Fibroblast of lung (primary cell): ENCODE measurements at regions not wholly inside any gene's neighbourhood (a gene's known extent, or its start where the extent isn't known, plus 50 kb on each side); places are given as distances from the start of the nearest gene placed in this dataset.

Source experiments
- EZH2 ChIP-seq: IDR thresholded peaks from 2 replicates; pipeline ENCODE4 v1.5.1; 2012; ENCODE audit warnings: low read length, control low read depth, mild to moderate bottlenecking; ENCODE audit errors: missing control alignments
- TF ChIP-seq, protein P1 (sequence below), 2 donors: IDR thresholded peaks in 1 of 2; conservative IDR thresholded peaks in 1 of 2; 1 replicate in 1 of 2; 2 replicates in 1 of 2; pipeline ENCODE4 v1.5.1; 2011 to 2012; ENCODE audit warnings: low read length in 2 of 2, control low read depth in 1 of 2, inconsistent platforms in 1 of 2, low read depth in 1 of 2, mild to moderate bottlenecking in 1 of 2

DNA sequence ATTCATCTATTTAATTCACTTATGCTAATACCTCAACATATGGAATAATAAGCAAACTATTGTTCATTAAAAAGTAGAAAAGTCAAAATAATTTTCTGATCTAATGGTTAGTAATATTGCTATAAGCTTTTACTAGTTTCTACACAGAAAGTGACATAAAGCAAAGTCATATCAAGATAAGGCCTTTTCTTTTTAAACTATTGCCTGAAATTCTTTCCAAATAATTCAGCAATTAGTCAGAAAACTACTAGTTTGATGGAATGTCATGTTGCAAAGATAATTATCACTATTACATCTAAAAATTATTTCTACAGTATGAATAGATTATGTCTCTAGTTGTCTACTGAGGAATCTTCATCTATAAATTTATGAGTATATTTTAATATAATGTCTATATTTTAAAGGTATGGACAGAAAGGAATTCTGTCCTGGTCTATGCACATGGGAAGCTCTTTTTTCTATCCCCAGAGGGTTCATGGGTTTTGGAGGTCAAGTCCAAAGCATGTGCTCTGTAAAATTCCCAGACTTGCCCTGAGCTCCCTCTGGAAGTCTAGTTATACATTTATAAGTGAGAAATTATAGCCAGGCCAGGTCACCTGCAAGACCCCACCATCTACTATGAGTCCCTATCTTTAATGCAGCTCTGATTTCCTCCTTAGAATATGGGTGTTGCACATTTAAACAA lies 84.6 kb upstream of the DPYD start:
- TF ChIP-seq, protein P1, sequence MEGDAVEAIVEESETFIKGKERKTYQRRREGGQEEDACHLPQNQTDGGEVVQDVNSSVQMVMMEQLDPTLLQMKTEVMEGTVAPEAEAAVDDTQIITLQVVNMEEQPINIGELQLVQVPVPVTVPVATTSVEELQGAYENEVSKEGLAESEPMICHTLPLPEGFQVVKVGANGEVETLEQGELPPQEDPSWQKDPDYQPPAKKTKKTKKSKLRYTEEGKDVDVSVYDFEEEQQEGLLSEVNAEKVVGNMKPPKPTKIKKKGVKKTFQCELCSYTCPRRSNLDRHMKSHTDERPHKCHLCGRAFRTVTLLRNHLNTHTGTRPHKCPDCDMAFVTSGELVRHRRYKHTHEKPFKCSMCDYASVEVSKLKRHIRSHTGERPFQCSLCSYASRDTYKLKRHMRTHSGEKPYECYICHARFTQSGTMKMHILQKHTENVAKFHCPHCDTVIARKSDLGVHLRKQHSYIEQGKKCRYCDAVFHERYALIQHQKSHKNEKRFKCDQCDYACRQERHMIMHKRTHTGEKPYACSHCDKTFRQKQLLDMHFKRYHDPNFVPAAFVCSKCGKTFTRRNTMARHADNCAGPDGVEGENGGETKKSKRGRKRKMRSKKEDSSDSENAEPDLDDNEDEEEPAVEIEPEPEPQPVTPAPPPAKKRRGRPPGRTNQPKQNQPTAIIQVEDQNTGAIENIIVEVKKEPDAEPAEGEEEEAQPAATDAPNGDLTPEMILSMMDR (conservative IDR thresholded peaks at IDR 0.05 in 1 of 2, IDR thresholded peaks at IDR 0.05 in 1 of 2; ENCODE audit: low read depth in 1 of 2, low read length in 2 of 2): no peak
- TF ChIP-seq EZH2: no peak
